HepG2 (cell line): ENCODE measurements at regions not wholly inside any gene's neighbourhood (a gene's known extent, or its start where the extent isn't known, plus 50 kb on each side); places are given as distances from the start of the nearest gene placed in this dataset.

Source experiments
- ATAC-seq: fragments of 200-7000 bp; cut with Tn5 transposase; 3 replicates; pipeline ENCODE4 v1.9.1; 2020; ENCODE audit warnings: mild to moderate bottlenecking, moderate library complexity
- BruUV-seq: library from RNA; stranded (reverse); fragments of 400-500 nt; replicated peaks from 2 replicates; lab custom pipeline; 2021; lab: Mats Ljungman, UMichigan
- CTCF ChIA-PET: fragments of 300-600 bp; formaldehyde crosslinking; extraction: SDS; loops from one replicate; lab custom pipeline; 2021; ENCODE audit warnings: low total read pairs, inconsistent platforms, low intra/inter-chr PET ratio; lab: Yijun Ruan, JAX
- POLR2A ChIA-PET: fragments of 350-600 bp; sonication (Branson Sonifier 250); formaldehyde crosslinking; loops from one replicate; lab custom pipeline; 2020; ENCODE audit warnings: antibody characterized with exemption, inconsistent platforms; lab: Yijun Ruan, JAX
- DNase-seq: peaks from one replicate; pipeline ENCODE4 v3.0.0-alpha.2; 2015; ENCODE audit warnings: low spot score
- FAIRE-seq: peaks from 3 replicates; lab custom pipeline; 2011; peaks lifted over from hg19 to GRCh38; lab: Jason Lieb, UNC
- H2AFZ ChIP-seq: one replicate; pipeline ENCODE4 v1.6.1; 2011; ENCODE audit warnings: low read length, inconsistent platforms
- H3K27ac ChIP-seq: fragments of 300-600 bp; 3 replicates; pipeline ENCODE4 v1.8.0; 2011; ENCODE audit warnings: mixed run types, mild to moderate bottlenecking, mixed read lengths, low read length, inconsistent platforms; ENCODE audit not compliant: insufficient read depth; ENCODE audit errors: extremely low read length
- H3K27me3 ChIP-seq, 2 experiments: fragments of 200-600 bp in 1 of 2; 2 replicates in 1 of 2; 3 replicates in 1 of 2; pipeline versions ENCODE4 v1.6.0 to v1.8.0; 2011; ENCODE audit warnings: low read length in 2 of 2, mild to moderate bottlenecking in 2 of 2, moderate library complexity in 2 of 2, inconsistent platforms in 1 of 2; ENCODE audit not compliant: insufficient read depth in 2 of 2, control insufficient read depth in 1 of 2
- H3K36me3 ChIP-seq, 2 experiments: fragments of 200-600 bp in 1 of 2; replicated peaks in 1 of 2; 2 replicates in 1 of 2; 3 replicates in 1 of 2; pipeline versions ENCODE4 v1.5.1 to v1.8.0; 2011; ENCODE audit warnings: low read length in 2 of 2, inconsistent platforms in 1 of 2; ENCODE audit not compliant: insufficient read depth in 2 of 2, control insufficient read depth in 1 of 2
- H3K4me1 ChIP-seq: 2 replicates; pipeline ENCODE4 v1.5.1; 2012; ENCODE audit warnings: low read length, inconsistent platforms; ENCODE audit not compliant: insufficient read depth
- H3K4me2 ChIP-seq: 2 replicates; pipeline ENCODE4 v1.6.0; 2011; ENCODE audit warnings: low read depth, low read length, inconsistent platforms
- H3K4me3 ChIP-seq, 3 experiments: fragments of 200-600 bp in 1 of 3; sonication (generic), shearing (Covaris generic) in 1 of 3; replicated peaks in 1 of 3; 2 replicates each; pipeline ENCODE4 v1.5.1; 2011 to 2016; ENCODE audit warnings: low read length in 3 of 3, inconsistent platforms in 2 of 3, low read depth in 2 of 3, mild to moderate bottlenecking in 2 of 3, control low read depth in 1 of 3, mixed read lengths in 1 of 3; ENCODE audit not compliant: insufficient read depth in 1 of 3
- H3K79me2 ChIP-seq: one replicate; pipeline ENCODE4 v1.6.1; 2011; ENCODE audit warnings: low read length, inconsistent platforms; ENCODE audit not compliant: insufficient read depth
- H3K9ac ChIP-seq: 2 replicates; pipeline ENCODE4 v1.6.0; 2011; ENCODE audit warnings: mild to moderate bottlenecking, low read depth, low read length, inconsistent platforms; ENCODE audit not compliant: insufficient read depth
- H3K9me3 ChIP-seq: 2 replicates; pipeline ENCODE4 v1.5.1; 2012; ENCODE audit warnings: mild to moderate bottlenecking, low read length
- H4K20me1 ChIP-seq: 2 replicates; pipeline ENCODE4 v1.6.0; 2011; ENCODE audit warnings: inconsistent platforms, mild to moderate bottlenecking, low read length, moderate library complexity; ENCODE audit not compliant: insufficient read depth
- ARID4A ChIP-seq: sonication (generic); formaldehyde crosslinking; IDR thresholded peaks from 2 replicates; pipeline ENCODE4 v1.5.0; 2020; ENCODE audit warnings: mild to moderate bottlenecking, missing genetic modification reagents, borderline replicate concordance
- HNRNPL ChIP-seq: fragments of 200-400 bp; formaldehyde crosslinking; IDR thresholded peaks from 2 replicates; pipeline ENCODE4 v1.6.1; 2017; ENCODE audit warnings: mild to moderate bottlenecking, low read depth, low read length
- THRA ChIP-seq: sonication (generic); formaldehyde crosslinking; IDR thresholded peaks from 2 replicates; pipeline ENCODE4 v1.4.0; 2020; ENCODE audit warnings: missing genetic modification reagents, borderline replicate concordance
- TSC22D2 ChIP-seq: sonication (generic); formaldehyde crosslinking; IDR thresholded peaks from 2 replicates; pipeline ENCODE4 v1.5.1; 2020; ENCODE audit warnings: missing genetic modification reagents, mild to moderate bottlenecking, borderline replicate concordance
- ZFP90 ChIP-seq: sonication (generic); formaldehyde crosslinking; IDR thresholded peaks from 2 replicates; pipeline ENCODE4 v1.8.0; 2022; ENCODE audit warnings: missing genetic modification reagents, mild to moderate bottlenecking, inconsistent platforms, borderline replicate concordance
- ZNF749 ChIP-seq: sonication (generic); formaldehyde crosslinking; IDR thresholded peaks from 2 replicates; pipeline ENCODE4 v1.8.0; 2022; ENCODE audit warnings: mild to moderate bottlenecking, missing genetic modification reagents, moderate library complexity, borderline replicate concordance
- WGBS: methylation state at CpG from one replicate; pipeline ENCODE4 v1.1.6; 2017; ENCODE audit warnings: low lambda C conversion rate; 5-methylcytosine and 5-hydroxymethylcytosine counted together
- in situ Hi-C: cut with HindIII; loops from 2 replicates; pipeline ENCODE4 v1.10.0; 2017; ENCODE audit warnings: low pct_unique_long_range_greater_than_20kb; ENCODE audit not compliant: extremely low pct_ligation_motif_present
- intact Hi-C: fragments of 100-400 bp; cut with micrococcal nuclease; formaldehyde crosslinking; loops from one replicate; pipeline ENCODE4 v1.10.0; 2022; ENCODE audit not compliant: unreplicated experiment
- TF ChIP-seq, protein P1 (sequence below): sonication (generic); formaldehyde crosslinking; IDR thresholded peaks from 2 replicates; pipeline ENCODE4 v1.4.0; 2020; ENCODE audit warnings: missing genetic modification reagents; ENCODE audit errors: not compliant biosample characterization

- Histone ChIP-seq H3K4me2 (no peak overlapping the region), H3K9ac (no peak overlapping the region), H3K27ac (no peak overlapping the region), H3K79me2 (no peaks in the 10 kb centered on the region), H2AFZ (no peak overlapping the region), H3K27me3 (no peaks in the 10 kb centered on the region), H3K9me3 (peaks cover 9% of the 10 kb centered on the region; the same call in 1 of the 2 replicates), H3K36me3 (no peaks in the 10 kb centered on the region), H3K4me1 (no peaks in the 10 kb centered on the region), H4K20me1 (no peaks in the 10 kb centered on the region), H3K4me3 (no peak overlapping the region)
- ATAC-seq, result no peak
- ChIA-PET CTCF (no interaction called here), POLR2A (no interaction called here)
- BruUV-seq, result no TSS peak
- DNase-seq, result no peak
- intact Hi-C loops (no loop called here), in situ Hi-C loops (no loop called here)
- no peak for TF ChIP-seq HNRNPL
- no peak for TF ChIP-seq ARID4A (CRISPR knock-in tag)
- TF ChIP-seq ZFP90, result no peak
- TF ChIP-seq, protein P1, sequence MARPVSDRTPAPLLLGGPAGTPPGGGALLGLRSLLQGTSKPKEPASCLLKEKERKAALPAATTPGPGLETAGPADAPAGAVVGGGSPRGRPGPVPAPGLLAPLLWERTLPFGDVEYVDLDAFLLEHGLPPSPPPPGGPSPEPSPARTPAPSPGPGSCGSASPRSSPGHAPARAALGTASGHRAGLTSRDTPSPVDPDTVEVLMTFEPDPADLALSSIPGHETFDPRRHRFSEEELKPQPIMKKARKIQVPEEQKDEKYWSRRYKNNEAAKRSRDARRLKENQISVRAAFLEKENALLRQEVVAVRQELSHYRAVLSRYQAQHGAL, result no peak
- TF ChIP-seq ZNF749 (CRISPR knock-in tag), result no peak
- TF ChIP-seq TSC22D2, result no peak
- TF ChIP-seq THRA (CRISPR knock-in tag), result no peak
- FAIRE-seq, result no peak
- WGBS, result 0% methylated on average over 1 of the region's 1 CpG
Observed at GRCh38 chr13:89282241-89282640, 1611.1 kb downstream of the SLITRK5 start.
